ENCODE measurements at regions not wholly inside any gene's neighbourhood (a gene's known extent, or its start where the extent isn't known, plus 50 kb on each side); places are given as distances from the start of the nearest gene placed in this dataset.

GRCh38 chr15:70530503-70530902 lies 232.9 kb downstream of the UACA start (continued):
- TF ChIP-seq TBP (IDR thresholded peaks at IDR 0.05; ENCODE audit: low read depth, low read length) = no peak
- no peak for TF ChIP-seq USF2 (IDR thresholded peaks at IDR 0.05; ENCODE audit: low read length)

Data from H1 (cell line).